ENCODE measurements at regions not wholly inside any gene's neighbourhood (a gene's known extent, or its start where the extent isn't known, plus 50 kb on each side); places are given as distances from the start of the nearest gene placed in this dataset.

DNA sequence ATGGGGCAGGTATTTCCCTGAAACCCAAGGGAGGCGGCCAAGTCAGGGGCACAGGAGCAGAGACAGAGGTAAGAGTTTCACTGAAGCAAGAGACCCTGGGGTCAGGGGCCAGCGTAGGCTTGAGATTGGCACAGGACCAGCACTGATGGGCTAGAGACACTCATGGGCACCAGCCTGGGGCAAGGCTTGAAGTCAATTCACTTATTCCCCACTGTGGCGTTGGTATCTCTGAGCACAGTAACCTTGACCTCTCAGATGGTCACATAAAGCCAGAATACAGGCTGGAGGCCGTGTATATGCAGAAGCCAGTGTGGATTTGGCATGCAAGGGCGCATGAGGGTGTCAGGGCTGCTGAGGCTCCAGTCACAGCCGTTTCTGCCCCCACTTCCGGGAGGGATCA lies 173.5 kb upstream of the GPR12 start:
- DNase-seq (ENCODE audit: low read depth) = no peak
- no peak overlapping the region for H3K4me3 ChIP-seq (ENCODE audit: low read depth, low read length)
- TF ChIP-seq CTCF (IDR thresholded peaks at IDR 0.05; ENCODE audit: low read depth, low read length, missing control alignments) = no peak

DNA sequence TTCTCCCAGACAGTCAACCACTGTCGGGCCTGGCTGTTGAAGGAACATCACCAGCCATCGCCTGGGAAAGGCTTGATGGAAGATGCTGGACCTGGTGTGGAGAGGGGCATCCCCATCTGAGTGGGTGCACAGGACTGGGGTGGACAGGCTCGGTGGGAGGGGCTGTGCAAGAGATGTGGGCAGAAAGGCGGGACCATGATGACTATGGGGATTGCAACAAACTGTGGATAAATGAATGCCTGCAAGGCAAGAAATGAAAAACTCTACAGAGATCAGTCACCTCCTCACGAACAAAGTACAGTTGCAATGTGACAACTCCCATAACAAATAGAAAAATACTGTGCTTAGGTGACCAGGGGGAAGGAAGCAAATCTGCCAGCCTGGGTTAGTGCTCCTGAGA lies 171.9 kb upstream of the GPR12 start:
- TF ChIP-seq CTCF (IDR thresholded peaks at IDR 0.05; ENCODE audit: low read depth, low read length, missing control alignments) = no peak
- no peak for DNase-seq (ENCODE audit: low read depth)

DNA sequence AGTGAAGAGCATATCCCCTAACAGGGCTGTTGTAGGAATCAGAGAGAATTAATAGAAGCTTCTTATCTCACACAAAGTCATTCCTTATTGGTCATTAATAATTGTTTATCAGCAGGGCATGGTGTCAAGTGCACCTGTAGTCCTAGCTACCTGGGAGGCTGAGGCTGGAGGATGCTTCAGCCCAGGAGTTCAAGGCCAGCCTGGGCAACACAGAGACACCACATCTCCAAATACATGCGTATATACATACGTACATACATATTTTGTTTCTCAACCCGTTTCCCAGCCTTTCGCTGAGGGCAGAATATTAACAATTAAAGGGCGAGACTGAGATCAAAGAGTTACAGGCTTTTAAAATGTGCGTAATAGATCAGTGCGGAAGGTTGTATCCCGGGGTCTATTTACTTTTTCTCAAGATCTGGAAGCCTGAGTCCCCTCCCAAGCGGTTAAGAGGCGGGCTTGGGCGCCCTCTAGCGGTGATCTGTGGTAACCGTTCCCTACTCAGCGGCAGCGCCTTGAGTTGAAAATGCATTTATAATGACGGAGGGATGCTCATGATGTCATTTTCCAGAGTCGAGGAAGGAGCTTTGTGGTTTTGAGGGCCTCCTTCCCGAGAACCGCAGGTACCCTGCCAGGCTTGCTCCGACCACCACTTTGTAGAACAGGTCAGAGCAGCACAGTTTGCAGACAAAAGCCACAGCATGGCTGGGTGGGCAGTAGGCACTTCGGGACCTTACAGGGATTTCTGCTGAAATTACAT lies 169.6 kb upstream of the GPR12 start:
- TF ChIP-seq CTCF (IDR thresholded peaks at IDR 0.05; ENCODE audit: low read depth, low read length, missing control alignments) = peak; percentile 95
- H3K4me3 ChIP-seq (ENCODE audit: low read depth, low read length) = no peak overlapping the region
- DNase-seq (ENCODE audit: low read depth) = no peak

More for the DNA sequence above, 171.9 kb upstream of the GPR12 start:
- no peak overlapping the region for H3K4me3 ChIP-seq (ENCODE audit: low read depth, low read length)

- TF ChIP-seq CTCF (IDR thresholded peaks at IDR 0.05; ENCODE audit: low read depth, low read length, missing control alignments) = no peak
- DNase-seq (ENCODE audit: low read depth) = no peak
- no peak overlapping the region for H3K4me3 ChIP-seq (ENCODE audit: low read depth, low read length)
These were observed 166.9 kb upstream of the GPR12 start for GRCh38 chr13:26927511-26927910.

- no peak for DNase-seq (ENCODE audit: low read depth)
- H3K4me3 ChIP-seq (ENCODE audit: low read depth, low read length) = no peak overlapping the region
- TF ChIP-seq CTCF (IDR thresholded peaks at IDR 0.05; ENCODE audit: low read depth, low read length, missing control alignments) = no peak
These were observed 165.8 kb upstream of the GPR12 start for GRCh38 chr13:26926371-26926770.

DNA sequence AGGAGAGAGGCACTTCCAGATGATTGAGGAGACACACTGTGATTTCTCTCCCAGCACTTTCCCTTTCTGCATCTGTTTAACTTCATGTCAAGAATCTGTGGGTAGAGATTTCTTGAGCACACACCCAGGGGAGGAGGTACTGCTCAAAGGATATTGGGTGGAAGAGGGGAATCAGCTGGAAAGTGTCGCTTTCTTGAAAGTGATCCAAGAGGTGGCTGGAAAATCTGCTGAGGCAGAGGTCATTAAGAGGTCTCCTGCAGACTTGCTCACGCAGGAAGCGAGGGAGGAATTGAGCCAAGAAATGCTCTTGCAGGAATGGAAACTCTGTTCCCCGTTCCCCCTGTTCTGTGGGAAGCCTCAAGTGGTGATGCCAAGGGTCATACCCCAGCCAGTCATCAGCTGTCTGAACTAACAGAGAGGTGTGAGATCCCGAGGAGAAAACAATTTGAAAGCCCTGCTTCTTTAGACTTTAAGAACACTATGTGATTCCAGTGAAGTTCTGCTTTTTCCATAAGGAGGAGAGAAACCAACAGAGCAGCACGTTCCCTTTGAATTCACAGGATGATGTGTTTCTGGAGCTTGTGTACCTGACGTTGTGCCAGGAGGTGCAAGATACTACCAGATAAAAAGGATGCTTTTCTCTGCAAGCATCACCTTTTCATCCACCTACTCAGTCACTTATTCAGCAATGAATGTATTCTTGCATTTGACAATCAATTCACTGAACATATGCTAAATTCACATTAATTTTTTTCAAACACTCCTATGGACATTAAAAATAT lies 163.4 kb upstream of the GPR12 start:
- DNase-seq (ENCODE audit: low read depth) = no peak
- no peak for TF ChIP-seq CTCF (IDR thresholded peaks at IDR 0.05; ENCODE audit: low read depth, low read length, missing control alignments)
- no peak overlapping the region for H3K4me3 ChIP-seq (ENCODE audit: low read depth, low read length)
